IMR-90 (cell line): ENCODE measurements at regions not wholly inside any gene's neighbourhood (a gene's known extent, or its start where the extent isn't known, plus 50 kb on each side); places are given as distances from the start of the nearest gene placed in this dataset.
A peak's percentile ranks its signal among the peaks of the same experiment; 100 is the strongest.

Experiments used
- ATAC-seq: fragments of 200-7000 bp; cut with Tn5 transposase; 2 replicates; pipeline ENCODE4 v1.9.1; 2020; ENCODE audit warnings: low read depth, mild to moderate bottlenecking, moderate library complexity
- BruUV-seq: library from RNA; stranded (reverse); fragments of 400-500 nt; replicated peaks from 2 replicates; lab custom pipeline; 2021; lab: Mats Ljungman, UMichigan
- CTCF ChIA-PET: fragments of 300-600 bp; formaldehyde crosslinking; extraction: SDS; loops from one replicate; lab custom pipeline; 2021; ENCODE audit warnings: antibody characterized with exemption; lab: Yijun Ruan, JAX
- POLR2A ChIA-PET: fragments of 300-600 bp; sonication (Branson Sonifier 250); formaldehyde crosslinking; loops from one replicate; lab custom pipeline; 2022; ENCODE audit warnings: antibody characterized with exemption; ENCODE audit not compliant: unreplicated experiment; lab: Charles Lee
- DNase-seq: peaks from one replicate; pipeline ENCODE4 v3.0.0; 2013
- H2AFZ ChIP-seq: replicated peaks from 2 replicates; pipeline ENCODE3; 2013; ENCODE audit warnings: low read length, mild to moderate bottlenecking; ENCODE audit not compliant: poor library complexity
- H2AK5ac ChIP-seq: 2 replicates; pipeline ENCODE4 v1.6.1; 2013; ENCODE audit warnings: low read depth, low read length, inconsistent platforms
- H2AK9ac ChIP-seq: replicated peaks from 2 replicates; pipeline ENCODE3; 2013; ENCODE audit warnings: mild to moderate bottlenecking, low read depth, low read length, moderate library complexity; ENCODE audit not compliant: poor library complexity
- H2BK120ac ChIP-seq: 2 replicates; pipeline ENCODE4 v1.6.1; 2013; ENCODE audit warnings: low read depth, low read length, inconsistent platforms
- H2BK15ac ChIP-seq: 3 replicates; pipeline ENCODE4 v1.6.1; 2013; ENCODE audit warnings: low read depth, low read length, inconsistent platforms
- H2BK20ac ChIP-seq: 2 replicates; pipeline ENCODE4 v1.6.1; 2013; ENCODE audit warnings: low read depth, mild to moderate bottlenecking, inconsistent platforms, low read length, moderate library complexity
- H2BK5ac ChIP-seq: 2 replicates; pipeline ENCODE4 v1.6.1; 2013; ENCODE audit warnings: mild to moderate bottlenecking, low read depth, low read length, inconsistent platforms; ENCODE audit not compliant: poor library complexity, severe bottlenecking
- H3K14ac ChIP-seq: replicated peaks from 2 replicates; pipeline ENCODE4 v1.6.1; 2013; ENCODE audit warnings: low read depth, low read length, inconsistent platforms
- H3K18ac ChIP-seq: 2 replicates; pipeline ENCODE4 v1.6.1; 2013; ENCODE audit warnings: low read depth, low read length, control low read depth
- H3K23ac ChIP-seq: 2 replicates; pipeline ENCODE4 v1.6.1; 2013; ENCODE audit warnings: low read depth, low read length, inconsistent platforms
- H3K27ac ChIP-seq: 2 replicates; pipeline ENCODE4 v1.5.1; 2013; ENCODE audit warnings: mild to moderate bottlenecking, control low read depth, low read length; ENCODE audit not compliant: insufficient read depth
- H3K27me3 ChIP-seq: 2 replicates; pipeline ENCODE4 v1.6.1; 2013; ENCODE audit warnings: low read length; ENCODE audit not compliant: control insufficient read depth, insufficient read depth
- H3K36me3 ChIP-seq: 2 replicates; pipeline ENCODE4 v1.6.1; 2013; ENCODE audit warnings: low read length, mixed read lengths; ENCODE audit not compliant: control insufficient read depth, insufficient read depth
- H3K4ac ChIP-seq: 2 replicates; pipeline ENCODE4 v1.6.1; 2013; ENCODE audit warnings: low read depth, low read length, inconsistent platforms
- H3K4me1 ChIP-seq: 2 replicates; pipeline ENCODE4 v1.6.1; 2013; ENCODE audit warnings: low read length, mixed read lengths; ENCODE audit not compliant: control insufficient read depth, insufficient read depth
- H3K4me2 ChIP-seq: 2 replicates; pipeline ENCODE4 v1.6.1; 2013; ENCODE audit warnings: low read depth, mild to moderate bottlenecking, control low read depth, low read length, moderate library complexity
- H3K4me3 ChIP-seq: 2 replicates; pipeline ENCODE4 v1.5.1; 2013; ENCODE audit warnings: low read depth, mild to moderate bottlenecking, control low read depth, low read length, moderate library complexity; ENCODE audit not compliant: insufficient read depth
- H3K56ac ChIP-seq: 2 replicates; pipeline ENCODE4 v1.6.1; 2013; ENCODE audit warnings: low read length, inconsistent platforms; ENCODE audit not compliant: insufficient read depth; ENCODE audit errors: extremely low read depth
- H3K79me1 ChIP-seq, 2 experiments: 2 replicates each; pipeline ENCODE4 v1.6.1; 2013; ENCODE audit warnings: low read length in 2 of 2, inconsistent platforms in 1 of 2, low read depth in 1 of 2
- H3K9ac ChIP-seq: 2 replicates; pipeline ENCODE4 v1.6.1; 2013; ENCODE audit warnings: low read depth, low read length, control low read depth
- H3K9me1 ChIP-seq: 2 replicates; pipeline ENCODE4 v1.6.1; 2013; ENCODE audit warnings: low read length, inconsistent platforms; ENCODE audit not compliant: insufficient read depth
- H3K9me3 ChIP-seq: 2 replicates; pipeline ENCODE4 v1.6.1; 2013; ENCODE audit warnings: low read length; ENCODE audit not compliant: control insufficient read depth, insufficient read depth
- H4K20me1 ChIP-seq: 2 replicates; pipeline ENCODE4 v1.6.1; 2013; ENCODE audit warnings: low read length, inconsistent platforms; ENCODE audit not compliant: insufficient read depth
- H4K5ac ChIP-seq: 2 replicates; pipeline ENCODE4 v1.6.1; 2013; ENCODE audit warnings: mild to moderate bottlenecking, low read depth, low read length, control low read depth
- H4K8ac ChIP-seq, 2 experiments: 2 replicates each; pipeline ENCODE4 v1.6.1; 2013; ENCODE audit warnings: low read depth in 2 of 2, low read length in 2 of 2, control low read depth in 1 of 2, inconsistent platforms in 1 of 2
- H4K91ac ChIP-seq: 2 replicates; pipeline ENCODE4 v1.6.1; 2013; ENCODE audit warnings: low read depth, low read length, inconsistent platforms; ENCODE audit not compliant: insufficient read depth
- BHLHE40 ChIP-seq: fragments of 150-350 bp; IDR thresholded peaks from 2 replicates; pipeline ENCODE4 v1.6.1; 2016; ENCODE audit warnings: mild to moderate bottlenecking, low read depth, low read length
- CEBPB ChIP-seq: IDR thresholded peaks from 2 replicates; pipeline ENCODE4 v1.6.1; 2012; ENCODE audit warnings: low read depth, low read length, improper control_type of control experiment
- CHD1 ChIP-seq: IDR thresholded peaks from 2 replicates; pipeline ENCODE4 v1.6.1; 2012; ENCODE audit warnings: low read depth, low read length, improper control_type of control experiment
- CTCF ChIP-seq: conservative IDR thresholded peaks from 2 replicates; pipeline ENCODE4 v1.5.1; 2012; ENCODE audit warnings: mild to moderate bottlenecking, low read depth, low read length, improper control_type of control experiment
- ELK1 ChIP-seq: fragments of 150-350 bp; IDR thresholded peaks from 2 replicates; pipeline ENCODE4 v1.6.1; 2016; ENCODE audit warnings: low read depth, mild to moderate bottlenecking, low read length, moderate library complexity, borderline replicate concordance
- FOS ChIP-seq: fragments of 150-350 bp; IDR thresholded peaks from 2 replicates; pipeline ENCODE4 v1.6.1; 2016; ENCODE audit warnings: low read depth, low read length
- MAFK ChIP-seq: IDR thresholded peaks from 2 replicates; pipeline ENCODE4 v1.6.1; 2012; ENCODE audit warnings: low read depth, low read length, improper control_type of control experiment
- MAZ ChIP-seq: IDR thresholded peaks from 2 replicates; pipeline ENCODE4 v1.6.1; 2012; ENCODE audit warnings: low read depth, mild to moderate bottlenecking, low read length, improper control_type of control experiment, moderate library complexity, borderline replicate concordance
- MXI1 ChIP-seq: IDR thresholded peaks from 2 replicates; pipeline ENCODE4 v1.6.1; 2012; ENCODE audit warnings: low read depth, mild to moderate bottlenecking, low read length, moderate library complexity, borderline replicate concordance
- NFE2L2 ChIP-seq: fragments of 150-350 bp; IDR thresholded peaks from 2 replicates; pipeline ENCODE4 v1.6.1; 2016; ENCODE audit warnings: low read depth, mild to moderate bottlenecking, low read length
- POLR2A ChIP-seq: IDR thresholded peaks from 2 replicates; pipeline ENCODE4 v1.6.1; 2012; ENCODE audit warnings: mild to moderate bottlenecking, low read depth, low read length
- RAD21 ChIP-seq: IDR thresholded peaks from 2 replicates; pipeline ENCODE4 v1.6.1; 2012; ENCODE audit warnings: low read length, improper control_type of control experiment
- RCOR1 ChIP-seq: IDR thresholded peaks from 2 replicates; pipeline ENCODE4 v1.6.1; 2012; ENCODE audit warnings: mild to moderate bottlenecking, low read length, improper control_type of control experiment; ENCODE audit not compliant: insufficient replicate concordance
- RFX5 ChIP-seq: IDR thresholded peaks from 2 replicates; pipeline ENCODE4 v1.8.0; 2012; ENCODE audit warnings: low read depth, mild to moderate bottlenecking, low read length, moderate library complexity
- SMC3 ChIP-seq: fragments of 150-350 bp; IDR thresholded peaks from 2 replicates; pipeline ENCODE4 v1.6.1; 2016; ENCODE audit warnings: low read depth, mild to moderate bottlenecking, antibody characterized with exemption, low read length, moderate library complexity
- WGBS, 2 experiments: methylation state at CpG; one replicate each; pipeline versions ENCODE4 v1.1.5 to v1.1.7; 2013; ENCODE audit warnings: missing lambda C conversion rate in 2 of 2; ENCODE audit not compliant: insufficient read length in 1 of 2; ENCODE audit errors: extremely low coverage in 2 of 2; 5-methylcytosine and 5-hydroxymethylcytosine counted together
- dilution Hi-C: fragments of 300-500 bp; cut with HindIII; formaldehyde crosslinking; loops from one replicate; pipeline ENCODE4 v1.14.3; 2018; ENCODE audit warnings: low sequenced_read_pairs; ENCODE audit not compliant: unreplicated experiment
- in situ Hi-C: fragments of 300-500 bp; cut with MboI; formaldehyde crosslinking; loops from 3 replicates; pipeline ENCODE4 v1.14.3; 2019; ENCODE audit warnings: low sequenced_read_pairs, inconsistent platforms, mixed read lengths
- intact Hi-C: fragments of 100-400 bp; cut with micrococcal nuclease; formaldehyde crosslinking; loops from 2 replicates; pipeline ENCODE4 v1.10.0; 2022
- TF ChIP-seq, protein P1 (sequence below): fragments of 150-350 bp; IDR thresholded peaks from 2 replicates; pipeline ENCODE4 v1.6.1; 2017; ENCODE audit warnings: mild to moderate bottlenecking, antibody characterized with exemption, low read length, low read depth

DNA sequence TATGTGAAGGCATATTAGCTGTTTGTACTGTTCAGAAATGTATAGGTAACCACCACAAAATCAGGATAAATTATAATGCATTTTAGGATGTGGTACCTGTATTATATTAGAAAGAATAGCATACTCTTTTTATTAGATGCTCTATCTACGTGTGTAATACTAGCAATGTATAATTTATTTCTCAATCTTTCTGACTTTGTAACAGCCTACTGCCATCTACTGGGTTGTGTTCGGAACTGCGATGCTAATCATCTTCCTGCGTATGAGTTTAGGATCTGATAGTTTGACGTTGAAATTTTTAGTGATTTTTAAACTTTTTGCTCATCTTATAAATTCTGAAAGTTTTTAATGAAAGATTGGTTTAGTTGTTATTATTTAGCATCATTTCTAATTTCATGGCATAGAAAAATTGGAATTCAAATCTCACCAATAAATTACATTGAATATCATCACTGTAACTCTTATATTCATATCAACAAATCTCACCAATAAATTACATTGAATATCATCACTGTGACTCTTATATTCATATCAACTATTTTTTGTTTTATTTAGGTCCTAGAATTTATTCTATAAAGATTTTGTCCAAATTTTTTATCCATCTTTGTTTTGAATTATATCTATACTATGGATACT lies 322.7 kb upstream of the ZNF717 start:
- DNase-seq (peak; percentile 61), ATAC-seq (peak; percentile 91)
- Histone ChIP-seq H3K4ac (no peak overlapping the region), H2BK20ac (no peak overlapping the region), H2AK5ac (no peak overlapping the region), H3K27ac (no peak overlapping the region), H3K18ac (no peak overlapping the region), H2AFZ (no peak overlapping the region), H3K14ac (no peak overlapping the region), H3K36me3 (no peaks in the 10 kb centered on the region), H4K20me1 (no peaks in the 10 kb centered on the region), H3K27me3 (no peaks in the 10 kb centered on the region), H4K5ac (no peak overlapping the region), H3K56ac (no peak overlapping the region), H3K4me1 (no peaks in the 10 kb centered on the region), H4K91ac (no peak overlapping the region), H2BK5ac (no peak overlapping the region), H3K4me2 (no peak overlapping the region), H3K79me1 (no peaks in the 10 kb centered on the region), H3K23ac (no peak overlapping the region), H3K9me1 (no peaks in the 10 kb centered on the region), H2BK120ac (no peak overlapping the region), H3K9me3 (no peaks in the 10 kb centered on the region), H3K9ac (no peak overlapping the region), H2AK9ac (no peak overlapping the region), H3K4me3 (no peak overlapping the region), H2BK15ac (no peak overlapping the region), H4K8ac (no peak overlapping the region)
- POLR2A ChIA-PET, result no interaction called here
- TF ChIP-seq SMC3 (peak; percentile 71), NFE2L2 (no peak), RAD21 (peak; percentile 76), MAFK (no peak), FOS (no peak), RFX5 (no peak), BHLHE40 (no peak), RCOR1 (no peak), CEBPB (peak; percentile 50), MXI1 (no peak), ELK1 (no peak), MAZ (no peak), CHD1 (no peak), POLR2A (no peak), CTCF (peak; percentile 86)
- TF ChIP-seq, protein P1, sequence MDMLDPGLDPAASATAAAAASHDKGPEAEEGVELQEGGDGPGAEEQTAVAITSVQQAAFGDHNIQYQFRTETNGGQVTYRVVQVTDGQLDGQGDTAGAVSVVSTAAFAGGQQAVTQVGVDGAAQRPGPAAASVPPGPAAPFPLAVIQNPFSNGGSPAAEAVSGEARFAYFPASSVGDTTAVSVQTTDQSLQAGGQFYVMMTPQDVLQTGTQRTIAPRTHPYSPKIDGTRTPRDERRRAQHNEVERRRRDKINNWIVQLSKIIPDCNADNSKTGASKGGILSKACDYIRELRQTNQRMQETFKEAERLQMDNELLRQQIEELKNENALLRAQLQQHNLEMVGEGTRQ, result no peak
- CTCF ChIA-PET, result interaction anchor here (1.2 kb wide), 1 partner anchor 85 kb away, joined by 4 read pairs; no protein-coding TSS in a partner anchor
- no CpG with 5 or more reads among the region's 5 CpGs for WGBS, 2 experiments
- dilution Hi-C loops (no loop called here), intact Hi-C loops (loop anchor here (1.0 to 10.0 kb wide), 4 partner anchors 66 to 673 kb away; no protein-coding TSS in a partner anchor), in situ Hi-C loops (loop anchor here (5.0 kb wide), 1 partner anchor 81 kb away; no protein-coding TSS in a partner anchor)
- no TSS peak for BruUV-seq
